NCI-H146 treated with DMSO at 0.1 percent for 48 hours (cell line): ENCODE measurements at regions not wholly inside any gene's neighbourhood (a gene's known extent, or its start where the extent isn't known, plus 50 kb on each side); places are given as distances from the start of the nearest gene placed in this dataset.
A peak's percentile ranks its signal among the peaks of the same experiment; 100 is the strongest.

ENCODE experiments used
- DNase-seq: peaks from one replicate; lab custom pipeline; 2025; ENCODE audit not compliant: unreplicated experiment; lab: John Stamatoyannopoulos, UW

DNA sequence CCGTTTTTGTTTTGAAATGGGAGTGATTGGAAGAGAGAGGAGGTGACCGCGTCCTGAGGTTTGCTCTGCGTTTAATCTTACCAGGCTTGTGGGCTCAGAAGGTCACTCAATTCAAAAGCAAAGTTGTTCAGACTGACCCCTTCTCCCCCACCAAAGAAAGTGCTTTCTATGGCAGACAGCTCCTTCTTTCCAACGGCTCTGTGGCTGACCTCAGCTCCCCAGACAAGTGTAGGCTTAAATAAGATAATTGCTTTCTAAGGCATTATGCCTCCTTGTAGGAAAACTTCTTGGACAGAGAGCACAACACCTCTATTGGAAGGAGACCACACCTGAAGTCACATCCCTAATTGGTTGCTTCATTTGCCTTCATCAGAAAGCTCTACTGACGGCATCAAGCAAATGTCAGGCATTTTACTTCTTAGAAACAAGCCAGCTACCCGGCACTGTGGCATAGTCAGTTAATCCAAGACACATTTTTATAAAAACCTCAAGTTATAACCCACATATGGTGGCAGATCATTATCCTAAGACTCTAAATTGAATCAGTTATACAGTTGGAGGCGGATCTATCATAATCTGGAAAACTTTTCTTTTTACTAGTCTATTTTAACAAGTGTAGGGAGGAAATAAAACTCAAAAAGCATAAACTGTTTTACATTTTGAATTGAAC lies 94.9 kb downstream of the TMEM174 start:
- DNase-seq: no peak

DNA sequence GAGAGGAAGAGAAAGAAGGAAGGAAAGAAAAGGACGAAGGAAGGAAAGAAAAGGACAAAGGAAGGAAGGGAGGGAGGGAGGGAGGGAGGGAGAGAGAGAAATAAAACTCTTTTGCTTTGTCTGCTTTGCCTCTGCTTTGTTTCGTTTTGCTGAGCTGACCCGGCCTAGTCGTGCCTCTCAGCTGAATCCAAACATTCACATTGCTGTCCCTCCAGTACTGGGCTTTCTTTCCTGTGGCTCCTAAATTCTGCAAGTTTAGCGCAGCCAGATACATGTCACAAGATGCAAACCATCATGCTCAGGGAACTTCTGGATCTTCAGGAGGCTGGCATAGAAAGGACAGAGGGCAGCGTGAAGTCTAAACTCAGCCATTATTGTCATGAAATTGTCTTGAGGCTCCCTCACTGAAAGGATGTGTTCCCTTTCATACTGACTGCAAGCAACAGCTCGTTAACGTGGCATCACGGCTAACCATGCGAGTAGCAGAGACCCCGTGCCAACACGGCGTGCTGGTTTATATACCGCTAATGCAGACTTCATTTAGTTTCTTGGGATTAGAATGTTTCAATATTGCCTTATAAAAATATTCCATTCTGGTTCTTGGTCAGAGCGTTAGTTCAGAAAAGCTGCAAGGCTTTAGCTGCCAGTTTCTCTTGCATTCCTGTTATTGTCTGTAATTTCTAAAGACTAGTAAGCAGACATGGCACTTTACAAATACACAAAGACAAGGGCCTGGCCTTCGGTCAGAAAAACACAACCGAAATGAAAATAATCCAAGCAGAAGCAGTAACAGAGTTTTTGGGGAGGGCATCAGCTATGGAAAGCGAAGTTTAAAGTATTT lies 94.2 kb downstream of the TMEM174 start:
- DNase-seq: no peak

DNA sequence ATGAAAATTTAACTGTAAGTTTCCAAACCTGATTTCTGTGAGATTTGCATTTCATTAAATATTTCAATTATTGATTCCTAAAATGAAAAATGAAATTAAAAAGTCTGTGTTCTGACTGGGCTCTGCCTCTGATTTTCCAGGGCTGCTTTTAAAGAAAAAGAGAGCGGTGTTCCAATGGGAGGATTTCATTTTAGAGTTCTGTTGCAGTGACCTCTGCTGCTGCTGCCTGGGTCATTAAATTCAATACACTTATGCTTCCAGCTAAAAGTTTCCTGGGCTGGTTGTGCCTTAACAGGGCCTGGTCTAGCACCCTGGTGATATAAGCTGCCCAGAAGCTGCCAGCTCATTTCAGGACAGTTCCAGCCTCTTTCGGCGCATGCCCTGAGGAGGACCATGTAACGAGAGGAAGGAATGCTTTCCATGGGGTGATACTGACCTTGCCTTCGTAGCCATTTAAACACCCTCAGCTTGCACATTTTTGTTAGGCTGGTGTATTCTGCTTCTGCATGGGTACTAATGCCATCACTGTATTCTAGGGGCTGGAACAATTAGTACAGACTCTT lies 93.3 kb downstream of the TMEM174 start:
- no peak for DNase-seq

GRCh38 chr5:73265641-73266040 lies 92.6 kb downstream of the TMEM174 start:
- no peak for DNase-seq

- no peak for DNase-seq
Measured at GRCh38 chr5:73264631-73265030, 91.6 kb downstream of the TMEM174 start.

GRCh38 chr5:73263001-73263710 lies 90.2 kb downstream of the TMEM174 start:
- no peak for DNase-seq

DNA sequence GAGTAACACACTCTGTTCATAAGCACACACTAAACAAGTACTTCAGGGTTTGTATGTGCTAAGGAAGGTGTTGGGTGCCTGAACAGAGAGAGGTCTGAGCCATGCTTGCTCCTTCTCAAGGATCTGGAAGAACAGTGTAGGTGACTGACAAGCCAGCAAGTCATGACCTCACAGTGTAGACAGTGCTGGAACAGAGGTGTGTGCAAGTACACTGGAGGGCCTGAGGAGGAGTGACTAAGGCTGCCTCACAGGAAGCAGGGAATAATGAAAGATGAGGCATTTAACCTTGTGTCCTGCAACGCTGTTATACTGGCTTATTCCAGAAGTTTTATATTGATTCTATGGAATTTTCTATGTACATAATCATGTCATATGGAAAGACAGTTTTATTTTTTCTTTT lies 83.9 kb downstream of the TMEM174 start:
- no peak for DNase-seq

DNA sequence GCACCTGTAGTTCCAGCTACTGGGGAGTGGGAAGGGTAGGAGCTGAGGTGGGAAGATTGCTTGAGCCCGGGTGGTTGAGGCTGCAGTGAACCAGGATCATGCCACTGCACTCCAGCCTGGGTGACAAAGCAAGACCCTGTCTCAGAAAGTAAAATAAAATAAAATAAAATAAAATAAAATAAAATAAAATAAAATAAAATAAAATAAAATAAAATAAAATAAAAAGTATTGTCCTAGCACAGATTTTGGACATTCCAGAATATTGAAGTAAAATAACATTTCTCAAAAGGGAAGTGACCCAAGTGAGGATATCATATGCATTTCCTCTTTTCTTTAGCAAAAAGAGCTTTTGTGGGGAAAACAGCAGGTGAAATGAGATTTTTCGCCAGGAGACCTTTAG lies 83.5 kb downstream of the TMEM174 start:
- DNase-seq: no peak

GRCh38 chr5:73256012-73256411 lies 83.0 kb downstream of the TMEM174 start:
- DNase-seq: no peak

DNA sequence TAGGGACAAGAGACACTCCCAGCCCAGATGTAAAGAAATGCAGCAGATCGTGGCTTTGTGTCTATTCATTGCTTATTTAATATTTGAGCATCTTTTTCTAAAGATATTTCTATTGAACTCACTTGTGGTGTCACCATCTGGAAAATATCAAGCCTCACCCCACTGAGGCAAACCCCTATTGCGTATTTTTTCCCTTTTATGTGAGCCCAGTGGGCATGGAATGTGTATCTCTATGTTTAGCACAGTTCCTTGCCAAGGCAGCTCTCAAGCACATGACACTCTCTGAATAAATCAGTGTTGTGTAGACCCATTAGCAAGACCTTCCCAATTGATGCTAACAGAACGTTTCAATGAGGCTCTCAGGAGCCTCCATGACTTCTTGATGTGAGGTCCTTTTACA lies 81.6 kb downstream of the TMEM174 start:
- no peak for DNase-seq

DNA sequence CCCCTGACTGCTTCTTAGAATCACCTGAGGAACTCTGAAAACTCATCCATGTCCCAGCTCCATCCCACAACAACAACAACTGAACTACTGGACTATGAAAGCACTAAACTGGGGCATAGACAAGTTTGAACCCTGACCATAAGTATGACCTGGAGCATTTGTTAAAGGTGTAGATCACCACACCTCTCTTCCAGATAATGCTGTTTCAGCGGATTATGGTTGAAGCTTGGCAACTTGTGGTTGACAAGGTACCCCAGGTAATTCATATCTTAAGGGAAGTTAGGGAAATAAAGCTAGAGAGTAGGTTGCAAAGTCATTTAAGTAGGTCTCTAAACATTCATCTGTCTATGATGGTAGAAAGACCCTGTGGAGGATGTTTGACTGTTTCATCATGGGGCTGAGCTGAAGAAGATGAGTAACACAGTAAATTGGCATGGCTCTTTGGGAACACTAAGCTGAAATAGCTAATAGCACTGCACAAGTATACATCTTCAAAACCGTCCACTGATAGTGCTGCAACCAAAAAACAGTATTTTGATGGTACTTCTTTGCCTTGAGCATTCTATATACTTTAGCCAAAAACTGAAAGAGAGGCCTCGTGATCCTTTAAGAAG lies 80.2 kb downstream of the TMEM174 start:
- DNase-seq: no peak

GRCh38 chr5:73250645-73251044 lies 77.7 kb downstream of the TMEM174 start:
- DNase-seq: peak; percentile 63

DNA sequence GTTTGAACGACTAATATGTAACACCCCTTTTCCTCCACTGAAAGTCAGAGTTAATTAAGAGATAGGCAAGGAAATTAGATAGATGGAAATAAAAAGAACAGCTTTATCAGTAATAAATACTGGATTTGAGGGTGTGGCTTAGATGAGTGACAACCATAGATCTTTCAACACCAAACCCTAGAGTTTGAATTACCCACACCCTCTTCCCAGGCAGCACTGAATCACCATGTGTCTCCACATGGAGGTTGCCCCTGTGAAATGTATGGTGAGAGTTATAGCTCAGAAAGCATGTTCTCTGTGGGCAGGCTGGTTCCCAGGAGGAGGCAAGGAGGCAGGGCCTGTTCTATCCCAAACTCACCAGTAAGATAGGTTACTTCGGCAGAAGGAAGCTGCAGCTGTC lies 69.7 kb downstream of the TMEM174 start:
- DNase-seq: no peak

GRCh38 chr5:73238873-73239272 lies 65.9 kb downstream of the TMEM174 start:
- no peak for DNase-seq

DNA sequence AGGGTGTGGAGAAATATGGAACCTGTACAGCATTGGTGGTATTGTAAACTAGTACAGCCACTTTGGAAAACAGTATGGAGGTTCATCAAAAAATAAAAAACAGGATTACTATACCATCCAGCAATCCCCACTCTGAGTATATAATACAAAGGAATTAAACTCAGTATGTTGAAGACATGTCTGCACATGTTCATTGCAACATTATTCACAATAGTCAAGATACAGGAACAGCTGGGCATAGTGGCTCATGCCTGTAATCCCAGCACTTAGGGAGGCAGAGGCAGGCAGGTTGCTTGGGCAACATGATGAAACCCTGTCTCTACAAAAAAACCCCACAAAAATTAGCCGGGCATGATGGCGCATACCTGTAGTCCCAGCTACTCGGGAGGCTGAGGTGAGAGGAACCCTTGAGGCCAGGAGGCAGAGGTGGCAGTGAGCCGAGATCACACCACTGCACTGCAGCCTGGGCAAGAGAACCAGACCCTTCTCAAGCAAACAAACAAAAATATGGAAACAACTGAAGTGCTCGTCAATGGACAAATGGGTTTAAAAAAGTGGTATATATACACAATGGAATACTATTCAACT lies 63.6 kb downstream of the TMEM174 start:
- no peak for DNase-seq

DNA sequence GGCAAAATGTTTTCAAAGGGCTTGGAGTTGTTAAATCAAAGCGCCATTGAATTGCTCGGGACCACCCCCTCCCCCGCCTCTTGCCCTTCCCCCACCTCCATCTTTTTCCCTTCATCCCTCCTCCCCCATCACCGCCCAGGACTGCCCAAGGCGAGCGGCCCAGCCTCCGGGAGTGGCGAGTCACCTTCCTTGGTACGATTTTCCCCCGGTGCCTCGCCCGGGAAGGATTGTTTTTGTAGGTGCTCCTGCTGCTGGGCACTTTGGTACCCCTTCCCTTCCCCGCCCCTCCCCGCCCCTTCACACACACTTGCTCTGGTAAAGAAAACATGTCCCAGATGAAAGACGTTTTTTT lies 61.2 kb downstream of the TMEM174 start:
- DNase-seq: no peak

DNA sequence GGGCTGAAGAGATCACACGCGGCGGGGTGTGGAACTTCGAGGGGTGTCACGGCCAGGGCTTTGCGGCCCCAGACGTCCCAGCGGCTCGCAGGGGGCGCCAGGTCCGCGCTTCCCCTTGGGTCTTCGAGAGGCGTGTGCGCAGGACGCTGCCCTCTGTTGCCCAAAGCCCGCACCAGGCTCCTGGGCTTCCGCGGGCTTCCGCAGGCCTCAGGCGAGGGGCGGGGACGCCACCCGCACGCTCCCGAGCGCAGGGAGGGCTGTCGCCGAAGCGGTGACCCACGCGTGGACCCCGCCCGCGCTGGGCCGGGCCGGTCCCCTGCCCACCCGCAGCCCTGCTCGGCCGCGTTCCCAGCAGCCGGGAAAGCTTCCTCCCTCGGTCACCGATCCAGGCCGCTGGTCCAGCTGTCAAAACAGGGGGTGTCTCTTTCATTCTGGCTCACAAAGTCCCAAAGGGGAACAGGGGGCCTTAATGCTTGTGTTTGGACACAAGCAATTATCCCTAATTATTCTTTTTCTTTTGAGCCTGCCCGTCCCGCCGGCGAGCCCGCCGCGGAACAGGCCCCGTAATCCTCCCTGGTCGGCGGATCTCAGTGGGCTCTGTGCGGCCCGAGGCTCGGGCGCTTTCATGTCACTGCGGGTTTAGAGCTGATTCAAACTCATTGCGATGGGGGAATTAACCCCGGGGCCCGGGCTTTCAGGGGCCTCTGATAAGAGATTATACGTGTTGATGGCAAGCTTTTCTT lies 60.6 kb downstream of the TMEM174 start:
- no peak for DNase-seq

DNA sequence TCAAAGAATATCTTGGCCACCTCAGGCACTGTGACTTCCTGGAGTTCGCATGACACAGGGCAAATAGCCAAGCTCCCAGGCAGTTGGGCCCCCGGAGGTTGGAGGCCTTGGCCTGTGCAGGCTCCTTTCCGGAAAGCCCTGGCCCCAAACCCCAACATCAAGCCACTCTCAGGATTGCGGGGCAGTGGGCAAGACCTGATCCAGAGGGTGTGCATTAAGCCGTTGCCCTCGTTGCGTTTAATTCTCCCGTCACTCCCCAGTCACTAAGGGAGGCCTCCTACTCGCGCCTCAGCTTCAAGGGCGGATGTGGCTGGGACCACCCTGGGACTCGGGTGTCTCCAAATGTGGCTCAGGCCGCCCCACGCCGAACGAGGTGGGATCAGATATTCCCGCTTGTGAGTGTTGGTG lies 60.1 kb downstream of the TMEM174 start:
- DNase-seq: no peak

DNA sequence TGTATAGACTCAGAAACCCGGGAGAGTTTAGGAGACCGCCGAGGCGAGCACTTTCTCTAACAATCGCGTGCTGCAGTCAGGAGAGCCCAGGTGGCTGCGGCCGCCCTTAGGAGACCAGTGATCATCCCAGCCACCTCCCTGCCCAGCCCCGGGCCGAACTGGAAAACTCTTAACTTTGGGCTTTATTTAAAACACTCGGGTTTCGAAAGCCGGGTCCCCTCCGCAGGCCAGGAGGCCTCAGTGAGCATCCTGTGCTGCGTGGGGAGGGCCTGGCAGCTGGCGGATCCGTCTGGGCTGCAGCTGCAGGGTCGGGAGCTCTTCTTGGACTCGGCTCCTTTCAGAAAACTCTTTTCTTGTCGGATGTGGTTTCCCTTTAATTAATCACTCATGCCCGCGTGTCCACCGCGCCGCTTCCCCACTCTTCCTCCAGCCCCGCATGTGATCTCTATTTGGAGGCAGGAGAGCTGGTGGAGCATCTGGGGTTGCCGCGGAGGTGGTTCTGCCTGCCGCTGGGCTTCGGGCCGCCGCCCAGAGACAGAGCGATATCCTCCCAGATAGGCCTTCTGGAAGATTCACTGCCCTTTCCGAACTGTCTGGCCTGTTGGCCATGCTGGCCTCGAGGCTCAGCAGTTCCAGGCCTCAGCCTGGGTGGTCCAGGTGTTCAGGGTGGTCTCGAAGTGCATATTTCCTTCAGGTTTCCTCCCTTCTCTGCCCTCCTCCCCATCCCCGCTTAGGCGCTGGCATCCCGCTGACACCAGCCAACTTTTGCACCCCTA lies 59.5 kb downstream of the TMEM174 start:
- no peak for DNase-seq
